ENCODE measurements at regions not wholly inside any gene's neighbourhood (a gene's known extent, or its start where the extent isn't known, plus 50 kb on each side); places are given as distances from the start of the nearest gene placed in this dataset.

GRCh38 chr2:167353605-167354280 lies 465.5 kb downstream of the XIRP2 start:
- TF ChIP-seq POLR2A (IDR thresholded peaks at IDR 0.05), result no peak
- TF ChIP-seq CTCF (IDR thresholded peaks at IDR 0.05), result no peak
- TF ChIP-seq EP300 (IDR thresholded peaks at IDR 0.05), result no peak
- no peak for TF ChIP-seq POLR2AphosphoS5 (IDR thresholded peaks at IDR 0.05)
